ENCODE measurements at regions not wholly inside any gene's neighbourhood (a gene's known extent, or its start where the extent isn't known, plus 50 kb on each side); places are given as distances from the start of the nearest gene placed in this dataset.

DNA sequence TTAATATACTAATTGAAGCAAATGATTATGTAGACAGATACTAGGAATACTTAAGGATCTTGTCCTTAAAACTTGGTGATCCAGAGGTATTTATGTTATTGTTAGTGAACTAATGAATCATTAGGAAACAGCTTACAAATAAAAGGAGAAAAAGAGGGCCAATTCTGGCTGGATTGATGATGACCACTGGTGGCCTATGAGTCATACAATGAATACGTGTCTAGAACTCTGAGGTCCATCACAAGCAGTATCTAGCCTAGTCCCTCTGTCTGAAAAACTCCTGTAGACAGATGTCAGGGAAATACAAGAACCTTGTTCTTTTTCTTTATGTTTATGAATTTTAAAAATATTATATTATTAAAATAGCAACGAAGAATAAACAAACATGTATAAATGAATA lies 51.7 kb upstream of the RTL1 start:
- DNase-seq, result no peak

- no peak for DNase-seq
These were observed 59.0 kb upstream of the RTL1 start for GRCh38 chr14:100962494-100962893.

GRCh38 chr14:100965296-100965695 lies 61.8 kb upstream of the RTL1 start:
- DNase-seq, result no peak

- DNase-seq, result no peak
These were observed 63.7 kb upstream of the RTL1 start for GRCh38 chr14:100967178-100967577.

DNA sequence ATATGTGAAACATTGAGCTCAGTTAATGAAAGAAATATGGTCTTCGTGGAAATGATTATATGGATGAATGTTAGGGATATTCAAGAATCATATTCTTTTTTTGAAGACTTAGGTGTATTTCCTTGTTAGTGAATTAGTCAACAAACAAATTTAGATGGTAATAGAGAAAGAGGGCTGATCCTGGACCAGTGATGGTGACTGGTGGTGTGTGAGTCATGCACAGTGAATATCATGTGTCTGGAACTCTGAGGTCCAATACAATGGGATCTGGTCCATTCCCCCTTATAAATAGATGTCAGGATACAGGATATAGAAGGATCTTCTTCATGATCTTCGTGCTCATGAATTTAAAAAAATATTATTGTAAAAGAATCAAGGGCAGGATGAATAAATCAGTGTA lies 64.4 kb upstream of the RTL1 start:
- DNase-seq, result no peak

DNA sequence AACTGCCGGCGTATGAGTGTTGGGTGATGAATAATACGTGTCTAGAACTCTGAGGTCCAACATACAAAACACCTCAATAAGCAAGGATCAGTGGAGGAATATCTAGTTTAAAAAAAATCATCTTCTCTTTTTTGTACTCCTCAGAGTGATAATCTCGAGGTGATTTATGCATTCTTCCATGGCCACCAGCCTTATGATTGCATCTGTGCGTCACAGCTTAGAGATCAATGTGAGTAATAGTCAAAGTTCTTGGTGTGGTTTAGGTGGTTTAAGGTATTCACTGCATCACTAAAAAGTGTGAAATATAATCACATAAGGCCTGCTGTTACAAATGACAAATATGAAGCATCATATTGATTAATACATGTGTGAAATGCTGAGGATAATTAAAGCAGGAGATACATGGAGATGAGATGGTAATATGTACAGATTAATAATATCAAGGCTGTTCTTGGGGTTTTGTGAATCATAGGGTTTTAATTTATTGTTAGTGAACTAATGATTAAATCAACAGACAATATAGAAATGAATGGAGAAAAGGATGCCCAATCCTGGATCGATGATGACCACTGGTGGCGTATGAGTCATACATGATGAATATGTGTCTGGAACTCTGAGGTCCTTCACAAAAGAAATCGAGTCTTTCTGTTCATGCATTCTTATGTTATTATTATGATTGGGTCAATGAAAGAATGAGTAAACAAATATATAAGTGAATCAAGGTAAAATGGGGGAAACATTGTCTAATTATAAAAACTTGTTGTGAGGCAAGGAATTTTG lies 68.8 kb upstream of the RTL1 start:
- DNase-seq, result no peak

DNA sequence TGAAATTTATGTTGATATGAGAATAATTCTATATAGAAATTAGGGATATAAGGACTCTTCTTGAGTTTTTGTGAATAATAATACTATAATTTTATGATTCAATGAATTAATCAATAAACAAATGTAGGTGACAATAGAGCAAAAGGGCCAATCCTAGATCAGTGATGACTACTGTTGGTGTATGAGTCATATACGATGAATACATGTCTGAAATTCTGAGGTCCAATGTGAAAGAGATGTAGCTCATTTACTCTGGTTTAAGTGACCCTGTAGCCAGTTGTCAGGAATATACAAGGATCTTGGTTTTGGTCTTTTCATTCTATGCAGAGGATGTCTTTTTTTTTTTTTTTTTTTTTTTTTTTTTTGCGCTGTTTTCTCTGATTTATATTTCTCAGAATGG lies 72.1 kb upstream of the RTL1 start:
- no peak for DNase-seq

GRCh38 chr14:100979079-100979478 lies 75.6 kb upstream of the RTL1 start:
- DNase-seq, result no peak

- no peak for DNase-seq
These were observed 76.3 kb upstream of the RTL1 start for GRCh38 chr14:100979780-100980179.

DNA sequence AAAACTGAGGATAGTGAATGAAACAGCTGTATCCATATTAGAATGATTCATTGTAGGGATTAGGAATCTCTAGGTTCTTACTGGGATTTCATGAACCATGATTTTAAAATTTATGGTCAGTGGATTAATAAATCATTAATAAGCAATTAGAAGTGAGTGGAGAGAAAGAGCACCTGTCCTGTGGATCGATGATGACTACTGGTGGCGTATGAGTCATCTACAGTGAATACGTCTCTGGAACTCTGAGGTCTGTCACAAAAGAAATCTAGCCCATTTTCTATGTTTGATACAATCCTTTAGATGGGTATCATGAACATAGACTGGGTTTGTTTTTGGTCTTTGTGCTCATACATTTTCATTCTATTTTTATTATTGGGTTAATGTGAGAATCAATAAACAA lies 77.3 kb upstream of the RTL1 start:
- no peak for DNase-seq

DNA sequence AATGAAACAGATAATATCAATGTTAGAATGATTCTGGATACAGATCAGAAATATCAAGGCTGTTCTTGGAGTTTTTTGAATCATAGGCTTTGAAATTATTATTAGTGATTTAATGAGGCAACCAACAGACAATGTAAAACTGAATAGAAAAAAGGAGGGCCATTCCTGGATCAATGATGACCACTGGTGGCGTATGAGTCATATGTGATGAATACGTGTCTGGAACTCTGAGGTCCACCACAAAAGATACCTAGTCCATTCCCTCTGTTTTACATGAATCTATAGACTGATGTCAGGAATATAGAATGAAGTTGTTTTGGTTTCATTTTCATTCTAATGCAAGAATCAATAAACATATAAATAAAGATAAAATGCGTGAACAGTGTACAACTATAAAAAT lies 78.3 kb upstream of the RTL1 start:
- DNase-seq, result no peak

DNA sequence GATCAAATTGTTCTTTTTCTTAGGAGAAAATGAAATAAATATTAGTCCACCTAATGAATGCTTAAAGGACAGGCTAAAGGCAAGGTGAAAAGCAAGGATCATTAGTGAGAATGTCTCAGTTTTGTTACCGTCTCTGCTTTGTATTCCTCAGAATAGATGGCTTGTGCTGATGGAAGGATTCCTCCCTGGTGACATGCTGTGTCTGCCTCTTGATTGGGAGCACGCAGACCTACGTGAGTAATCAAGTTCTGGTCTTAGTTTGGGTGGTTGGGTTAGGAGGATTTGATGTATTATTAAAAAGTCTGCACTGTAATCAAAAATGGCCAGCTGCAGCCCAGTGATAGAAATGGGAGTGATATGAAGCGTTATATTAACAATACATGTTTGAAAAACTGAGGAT lies 78.8 kb upstream of the RTL1 start:
- no peak for DNase-seq

DNA sequence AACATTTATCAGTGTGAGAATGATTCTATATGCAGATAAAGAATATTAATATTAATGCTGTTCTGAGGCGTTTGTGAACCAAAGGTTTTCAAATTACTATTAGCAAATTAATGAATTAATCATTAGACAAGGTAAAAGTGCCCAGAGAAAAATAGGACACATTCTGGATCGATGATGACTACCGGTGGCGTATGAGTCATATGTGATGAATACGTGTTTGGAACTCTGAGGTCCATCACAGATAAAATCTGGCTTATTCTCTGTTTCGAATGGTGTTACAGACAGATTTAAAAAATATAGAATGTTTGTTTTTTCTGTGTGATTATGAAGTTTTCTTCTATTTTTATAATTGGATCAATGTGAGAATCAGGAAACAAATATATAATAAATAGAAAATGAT lies 79.2 kb upstream of the RTL1 start:
- DNase-seq, result no peak

DNA sequence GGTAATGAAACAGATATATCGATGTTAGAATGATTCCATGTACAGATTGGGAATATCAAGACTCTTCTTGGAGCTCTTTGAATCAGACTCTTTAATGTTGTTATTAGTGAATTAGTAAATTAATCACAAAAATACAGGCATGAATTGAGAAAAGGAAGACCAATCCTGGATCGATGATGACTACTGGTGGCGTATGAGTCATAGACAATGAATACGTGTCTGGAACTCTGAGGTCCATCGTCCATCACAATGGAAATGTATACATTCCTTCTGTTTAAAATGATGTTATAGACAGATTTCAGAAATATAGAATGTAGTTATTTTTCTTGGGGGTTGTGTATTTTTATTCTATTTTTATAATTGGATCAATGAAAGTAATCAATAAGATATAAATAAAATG lies 80.2 kb upstream of the RTL1 start:
- DNase-seq, result no peak

- DNase-seq, result no peak
These were observed 84.5 kb upstream of the RTL1 start for GRCh38 chr14:100988011-100988410.

DNA sequence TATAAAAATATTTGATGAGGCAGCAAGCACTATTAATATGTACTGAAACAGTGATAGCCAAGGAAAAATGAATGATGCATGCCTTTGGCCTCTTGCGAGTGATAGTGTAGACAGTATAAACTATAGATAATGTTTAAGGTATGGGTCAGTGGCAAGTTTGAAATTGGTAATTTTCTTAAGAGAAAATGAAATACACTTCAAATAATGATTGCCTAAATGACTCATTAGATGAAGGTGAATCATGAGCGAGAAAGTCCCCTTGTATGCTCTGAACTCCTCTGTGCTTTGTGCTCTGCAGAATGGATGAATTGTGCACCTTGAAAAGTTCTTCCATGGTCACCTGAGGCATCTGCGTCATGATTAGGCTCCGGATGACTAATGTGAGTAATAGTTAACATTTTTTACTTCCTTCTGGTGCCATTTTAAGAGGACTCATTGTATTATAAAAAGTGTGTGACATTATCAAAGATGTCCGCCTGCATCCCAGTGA lies 84.9 kb upstream of the RTL1 start:
- no peak for DNase-seq

DNA sequence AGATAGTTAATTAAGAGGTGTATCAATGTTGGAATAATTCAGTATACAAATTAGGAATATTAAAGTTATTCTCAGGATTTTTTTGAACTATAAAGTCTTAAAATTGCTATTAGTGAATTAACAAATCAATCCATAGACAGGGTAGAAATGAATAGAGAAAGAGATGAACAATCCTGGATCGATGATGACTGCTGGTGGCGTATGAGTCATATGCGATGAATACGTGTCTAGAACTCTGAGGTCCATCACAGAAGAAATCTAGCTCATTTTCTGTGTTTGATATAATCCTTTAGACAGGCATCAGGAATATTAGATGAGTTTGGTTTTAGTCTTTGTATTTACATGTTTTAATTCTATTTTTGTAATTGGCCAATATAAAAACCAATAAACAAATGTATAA lies 85.4 kb upstream of the RTL1 start:
- DNase-seq, result no peak

- DNase-seq, result no peak
These were observed 86.4 kb upstream of the RTL1 start for GRCh38 chr14:100989924-100990323.

DNA sequence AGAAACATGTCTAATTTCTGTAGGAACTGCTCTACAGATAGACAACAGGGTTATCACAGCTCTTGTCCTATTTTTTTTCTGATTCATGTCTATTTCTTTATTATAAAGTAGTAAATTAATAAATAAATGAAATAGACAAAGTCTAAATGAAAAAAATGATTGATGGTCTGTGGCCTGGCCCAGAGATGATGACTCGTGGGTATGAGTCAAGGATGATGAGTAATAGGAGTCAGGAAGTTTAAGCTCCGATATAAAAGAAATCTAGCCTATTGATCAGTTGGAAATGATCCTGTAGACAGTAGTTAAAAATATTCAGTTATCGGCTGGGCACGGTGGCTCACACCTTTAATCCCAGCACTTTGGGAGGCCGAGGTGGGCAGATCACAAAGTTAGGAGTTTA lies 90.6 kb upstream of the RTL1 start:
- no peak for DNase-seq

GRCh38 chr14:100994756-100995330 lies 91.3 kb upstream of the RTL1 start:
- DNase-seq, result no peak

GRCh38 chr14:101000711-101001250 lies 97.3 kb upstream of the RTL1 start:
- DNase-seq, result no peak

DNA sequence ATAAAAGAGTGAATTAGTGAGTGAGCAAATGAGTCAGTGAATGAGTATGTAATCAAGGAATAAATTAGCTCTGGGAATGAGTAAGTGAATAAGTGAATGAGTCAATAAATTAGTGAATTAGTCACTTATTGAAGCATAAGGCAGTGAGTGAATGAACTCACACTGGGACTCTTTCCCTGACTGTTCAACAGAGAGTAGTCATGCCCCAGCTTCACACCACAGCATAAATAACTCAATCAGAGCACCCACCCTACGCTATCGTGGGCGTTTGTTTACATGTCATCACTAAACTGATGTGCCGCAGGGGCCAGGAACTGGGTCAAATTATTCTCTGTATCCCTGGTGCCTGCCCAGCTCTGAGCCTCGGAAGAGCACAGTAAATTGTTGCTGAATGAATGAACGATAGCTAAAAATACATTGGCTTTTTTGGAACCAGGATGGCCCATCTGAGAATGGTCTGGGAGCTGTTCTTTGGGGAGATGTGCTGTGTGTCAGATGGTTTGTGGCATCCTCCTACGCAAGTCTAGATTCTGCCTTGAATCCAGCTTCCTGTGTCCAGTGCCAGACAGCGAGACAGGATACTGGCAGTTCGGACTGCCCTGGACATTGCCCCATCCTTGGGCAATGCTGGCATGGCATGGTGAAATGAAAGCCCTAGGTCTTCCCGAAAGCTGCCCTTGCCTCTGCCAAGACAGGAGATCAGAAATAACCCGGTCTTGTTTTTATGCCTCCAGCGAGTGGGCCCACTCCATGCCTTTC lies 98.0 kb upstream of the RTL1 start:
- no peak for DNase-seq

- DNase-seq, result no peak
These were observed 99.2 kb upstream of the RTL1 start for GRCh38 chr14:101002738-101003137.

DNA sequence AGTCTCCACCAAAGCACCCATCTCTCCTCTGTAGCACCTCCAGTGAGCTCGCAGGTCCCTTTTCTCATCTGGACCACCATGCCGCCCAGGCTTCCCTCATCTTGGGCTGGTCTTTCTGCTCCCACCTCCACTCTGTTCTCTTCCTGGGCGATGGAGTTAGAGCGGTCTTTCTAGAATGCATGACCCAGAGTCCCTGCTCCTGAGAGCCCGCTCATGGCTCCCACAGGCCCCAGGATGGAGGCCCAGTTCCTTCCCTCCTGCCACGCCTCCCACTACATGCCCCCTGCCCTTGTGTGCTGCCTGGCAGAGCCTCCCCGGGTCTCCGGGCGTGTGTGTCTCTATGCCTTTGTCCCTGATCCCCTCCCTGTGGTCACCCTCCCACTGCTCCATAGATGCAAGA lies 100.7 kb upstream of the RTL1 start:
- DNase-seq, result no peak
